HL-60 (cell line): ENCODE measurements at regions not wholly inside any gene's neighbourhood (a gene's known extent, or its start where the extent isn't known, plus 50 kb on each side); places are given as distances from the start of the nearest gene placed in this dataset.

Experiments
- DNase-seq, 2 experiments: peaks; one replicate each; pipeline ENCODE4 v3.0.0-alpha.2; 2010 to 2020; ENCODE audit warnings: low read depth in 1 of 2, low spot score in 1 of 2
- H3K27ac ChIP-seq: fragments of 250-450 bp; sonication (Bioruptor Pico); replicated peaks from 2 replicates; pipeline ENCODE4 v1.5.1; 2020; ENCODE audit warnings: mild to moderate bottlenecking, moderate library complexity
- H3K27me3 ChIP-seq: fragments of 250-450 bp; sonication (Bioruptor Pico); 2 replicates; pipeline ENCODE4 v1.5.1; 2021; ENCODE audit warnings: mild to moderate bottlenecking, moderate library complexity; ENCODE audit not compliant: insufficient read depth, poor library complexity, severe bottlenecking
- H3K4me3 ChIP-seq: replicated peaks from 2 replicates; pipeline ENCODE4 v1.5.1; 2011; ENCODE audit warnings: mild to moderate bottlenecking, control low read depth, low read length; ENCODE audit not compliant: insufficient read depth
- GABPA ChIP-seq: IDR thresholded peaks from 2 replicates; pipeline ENCODE4 v1.6.1; 2012; ENCODE audit warnings: low read depth
- POLR2AphosphoS5 ChIP-seq: IDR thresholded peaks from 2 replicates; pipeline ENCODE4 v1.6.1; 2012; ENCODE audit warnings: low read depth
- SPI1 ChIP-seq: IDR thresholded peaks from 2 replicates; pipeline ENCODE4 v1.6.1; 2012; ENCODE audit warnings: low read depth, mild to moderate bottlenecking, borderline replicate concordance
- TF ChIP-seq, protein P1 (sequence below): IDR thresholded peaks from one replicate; pipeline ENCODE4 v1.5.1; 2011; ENCODE audit warnings: low read length, control low read depth, inconsistent platforms; ENCODE audit not compliant: insufficient read depth
- TF ChIP-seq, protein P2 (sequence below): IDR thresholded peaks from 2 replicates; pipeline ENCODE4 v1.6.1; 2012; ENCODE audit warnings: low read depth; ENCODE audit not compliant: insufficient replicate concordance

- TF ChIP-seq GABPA (no peak), SPI1 (no peak)
- TF ChIP-seq, protein P1, sequence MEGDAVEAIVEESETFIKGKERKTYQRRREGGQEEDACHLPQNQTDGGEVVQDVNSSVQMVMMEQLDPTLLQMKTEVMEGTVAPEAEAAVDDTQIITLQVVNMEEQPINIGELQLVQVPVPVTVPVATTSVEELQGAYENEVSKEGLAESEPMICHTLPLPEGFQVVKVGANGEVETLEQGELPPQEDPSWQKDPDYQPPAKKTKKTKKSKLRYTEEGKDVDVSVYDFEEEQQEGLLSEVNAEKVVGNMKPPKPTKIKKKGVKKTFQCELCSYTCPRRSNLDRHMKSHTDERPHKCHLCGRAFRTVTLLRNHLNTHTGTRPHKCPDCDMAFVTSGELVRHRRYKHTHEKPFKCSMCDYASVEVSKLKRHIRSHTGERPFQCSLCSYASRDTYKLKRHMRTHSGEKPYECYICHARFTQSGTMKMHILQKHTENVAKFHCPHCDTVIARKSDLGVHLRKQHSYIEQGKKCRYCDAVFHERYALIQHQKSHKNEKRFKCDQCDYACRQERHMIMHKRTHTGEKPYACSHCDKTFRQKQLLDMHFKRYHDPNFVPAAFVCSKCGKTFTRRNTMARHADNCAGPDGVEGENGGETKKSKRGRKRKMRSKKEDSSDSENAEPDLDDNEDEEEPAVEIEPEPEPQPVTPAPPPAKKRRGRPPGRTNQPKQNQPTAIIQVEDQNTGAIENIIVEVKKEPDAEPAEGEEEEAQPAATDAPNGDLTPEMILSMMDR = no peak
- TF ChIP-seq, protein P2, sequence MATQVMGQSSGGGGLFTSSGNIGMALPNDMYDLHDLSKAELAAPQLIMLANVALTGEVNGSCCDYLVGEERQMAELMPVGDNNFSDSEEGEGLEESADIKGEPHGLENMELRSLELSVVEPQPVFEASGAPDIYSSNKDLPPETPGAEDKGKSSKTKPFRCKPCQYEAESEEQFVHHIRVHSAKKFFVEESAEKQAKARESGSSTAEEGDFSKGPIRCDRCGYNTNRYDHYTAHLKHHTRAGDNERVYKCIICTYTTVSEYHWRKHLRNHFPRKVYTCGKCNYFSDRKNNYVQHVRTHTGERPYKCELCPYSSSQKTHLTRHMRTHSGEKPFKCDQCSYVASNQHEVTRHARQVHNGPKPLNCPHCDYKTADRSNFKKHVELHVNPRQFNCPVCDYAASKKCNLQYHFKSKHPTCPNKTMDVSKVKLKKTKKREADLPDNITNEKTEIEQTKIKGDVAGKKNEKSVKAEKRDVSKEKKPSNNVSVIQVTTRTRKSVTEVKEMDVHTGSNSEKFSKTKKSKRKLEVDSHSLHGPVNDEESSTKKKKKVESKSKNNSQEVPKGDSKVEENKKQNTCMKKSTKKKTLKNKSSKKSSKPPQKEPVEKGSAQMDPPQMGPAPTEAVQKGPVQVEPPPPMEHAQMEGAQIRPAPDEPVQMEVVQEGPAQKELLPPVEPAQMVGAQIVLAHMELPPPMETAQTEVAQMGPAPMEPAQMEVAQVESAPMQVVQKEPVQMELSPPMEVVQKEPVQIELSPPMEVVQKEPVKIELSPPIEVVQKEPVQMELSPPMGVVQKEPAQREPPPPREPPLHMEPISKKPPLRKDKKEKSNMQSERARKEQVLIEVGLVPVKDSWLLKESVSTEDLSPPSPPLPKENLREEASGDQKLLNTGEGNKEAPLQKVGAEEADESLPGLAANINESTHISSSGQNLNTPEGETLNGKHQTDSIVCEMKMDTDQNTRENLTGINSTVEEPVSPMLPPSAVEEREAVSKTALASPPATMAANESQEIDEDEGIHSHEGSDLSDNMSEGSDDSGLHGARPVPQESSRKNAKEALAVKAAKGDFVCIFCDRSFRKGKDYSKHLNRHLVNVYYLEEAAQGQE = no peak
- H3K27me3 ChIP-seq = no peaks in the 10 kb centered on the region
Measured at GRCh38 chr17:13694934-13695333, 93.2 kb upstream of the HS3ST3A1 start.

DNA sequence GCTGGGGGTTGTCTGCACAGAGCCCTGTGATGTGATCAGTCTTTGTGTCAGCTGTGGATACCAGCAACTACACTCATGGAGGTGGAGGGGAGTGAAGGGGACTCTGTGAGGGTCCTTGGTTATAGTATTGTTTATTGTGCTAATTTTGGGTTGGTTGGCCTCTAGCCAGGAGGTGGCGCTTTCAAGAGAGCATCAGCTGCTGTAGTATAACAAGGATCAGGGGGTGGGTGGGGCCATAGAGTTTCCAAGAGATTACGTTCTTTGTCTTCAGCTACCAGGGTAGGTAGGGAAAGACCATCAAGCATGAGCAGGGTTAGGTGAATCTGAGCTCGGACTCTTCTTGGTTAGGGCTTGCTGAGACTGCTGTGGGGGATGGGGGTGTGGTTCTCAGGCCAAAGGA lies 97.1 kb upstream of the HS3ST3A1 start:
- H3K4me3 ChIP-seq = no peak overlapping the region
- TF ChIP-seq, protein P2 = no peak
- TF ChIP-seq, protein P1 = no peak
- no peak for TF ChIP-seq SPI1
- TF ChIP-seq POLR2AphosphoS5 = no peak
- TF ChIP-seq GABPA = no peak
- no peak overlapping the region for H3K27ac ChIP-seq
- DNase-seq = no peak
- H3K27me3 ChIP-seq = no peaks in the 10 kb centered on the region

More at GRCh38 chr17:13694934-13695333, 93.2 kb upstream of the HS3ST3A1 start:
- Histone ChIP-seq H3K4me3 (no peak overlapping the region), H3K27ac (no peak overlapping the region)
- DNase-seq = no peak

- no peak for DNase-seq
- TF ChIP-seq GABPA (no peak), POLR2AphosphoS5 (no peak), SPI1 (no peak)
- TF ChIP-seq, protein P2 = no peak
- TF ChIP-seq, protein P1 = no peak
- Histone ChIP-seq H3K27me3 (no peaks in the 10 kb centered on the region), H3K27ac (no peak overlapping the region), H3K4me3 (no peak overlapping the region)
Measured at GRCh38 chr17:13699261-13699660, 97.5 kb upstream of the HS3ST3A1 start.
